ENCODE measurements at regions not wholly inside any gene's neighbourhood (a gene's known extent, or its start where the extent isn't known, plus 50 kb on each side); places are given as distances from the start of the nearest gene placed in this dataset.

DNA sequence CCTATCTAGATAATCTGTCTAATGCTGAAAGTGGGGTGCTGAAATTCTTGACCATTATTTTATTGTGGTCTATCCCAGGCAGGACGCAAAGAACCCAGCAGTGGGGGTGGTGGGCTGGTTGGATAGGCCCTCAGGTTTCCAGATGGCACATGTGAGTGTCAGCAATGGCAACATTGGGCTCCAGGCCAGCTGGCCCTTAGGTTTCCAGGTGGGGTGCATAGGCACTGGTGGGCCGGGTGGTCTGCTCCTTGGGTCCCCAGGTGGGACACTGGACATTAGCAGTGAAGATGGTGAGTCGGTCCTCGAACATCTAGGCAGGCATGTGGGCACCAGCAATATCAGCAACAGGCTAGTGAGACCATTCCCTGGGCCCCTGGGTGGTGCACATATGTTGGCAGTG is 680.3 kb upstream of the ACVR2A start:
- ChIA-PET CTCF (interaction anchor here (1.0 kb wide), 1 partner anchor 19 kb away, joined by 3 read pairs; no protein-coding TSS in a partner anchor), POLR2A (no interaction called here)
- no peak for DNase-seq (ENCODE audit: extremely low spot score)
- TF ChIP-seq, protein P1, sequence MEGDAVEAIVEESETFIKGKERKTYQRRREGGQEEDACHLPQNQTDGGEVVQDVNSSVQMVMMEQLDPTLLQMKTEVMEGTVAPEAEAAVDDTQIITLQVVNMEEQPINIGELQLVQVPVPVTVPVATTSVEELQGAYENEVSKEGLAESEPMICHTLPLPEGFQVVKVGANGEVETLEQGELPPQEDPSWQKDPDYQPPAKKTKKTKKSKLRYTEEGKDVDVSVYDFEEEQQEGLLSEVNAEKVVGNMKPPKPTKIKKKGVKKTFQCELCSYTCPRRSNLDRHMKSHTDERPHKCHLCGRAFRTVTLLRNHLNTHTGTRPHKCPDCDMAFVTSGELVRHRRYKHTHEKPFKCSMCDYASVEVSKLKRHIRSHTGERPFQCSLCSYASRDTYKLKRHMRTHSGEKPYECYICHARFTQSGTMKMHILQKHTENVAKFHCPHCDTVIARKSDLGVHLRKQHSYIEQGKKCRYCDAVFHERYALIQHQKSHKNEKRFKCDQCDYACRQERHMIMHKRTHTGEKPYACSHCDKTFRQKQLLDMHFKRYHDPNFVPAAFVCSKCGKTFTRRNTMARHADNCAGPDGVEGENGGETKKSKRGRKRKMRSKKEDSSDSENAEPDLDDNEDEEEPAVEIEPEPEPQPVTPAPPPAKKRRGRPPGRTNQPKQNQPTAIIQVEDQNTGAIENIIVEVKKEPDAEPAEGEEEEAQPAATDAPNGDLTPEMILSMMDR (IDR thresholded peaks at IDR 0.05; ENCODE audit: control extremely low read depth, extremely low read depth, low read depth, missing control alignments): no peak

DNA sequence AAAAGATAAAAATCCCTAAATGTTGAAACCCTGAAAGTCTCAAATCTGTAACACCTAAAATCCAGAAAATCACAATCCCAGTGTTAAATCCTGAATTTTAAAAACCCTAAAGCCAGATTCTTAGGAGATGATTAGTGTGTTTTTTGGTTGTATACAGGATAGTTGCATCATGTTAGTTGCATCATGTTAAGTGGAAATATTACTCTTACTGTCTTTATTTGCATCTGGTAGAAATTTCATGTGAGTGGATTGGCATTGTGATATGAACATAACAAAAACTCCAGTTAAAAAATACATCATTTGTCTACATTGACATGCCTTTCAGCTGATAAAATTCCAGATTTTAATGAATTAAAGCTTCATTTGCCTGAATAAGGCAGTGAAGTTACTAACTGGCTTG is 683.1 kb upstream of the ACVR2A start:
- ChIA-PET CTCF (no interaction called here), POLR2A (no interaction called here)
- DNase-seq (ENCODE audit: extremely low spot score): no peak
- TF ChIP-seq, protein P1 (IDR thresholded peaks at IDR 0.05; ENCODE audit: control extremely low read depth, extremely low read depth, low read depth, missing control alignments): no peak

DNA sequence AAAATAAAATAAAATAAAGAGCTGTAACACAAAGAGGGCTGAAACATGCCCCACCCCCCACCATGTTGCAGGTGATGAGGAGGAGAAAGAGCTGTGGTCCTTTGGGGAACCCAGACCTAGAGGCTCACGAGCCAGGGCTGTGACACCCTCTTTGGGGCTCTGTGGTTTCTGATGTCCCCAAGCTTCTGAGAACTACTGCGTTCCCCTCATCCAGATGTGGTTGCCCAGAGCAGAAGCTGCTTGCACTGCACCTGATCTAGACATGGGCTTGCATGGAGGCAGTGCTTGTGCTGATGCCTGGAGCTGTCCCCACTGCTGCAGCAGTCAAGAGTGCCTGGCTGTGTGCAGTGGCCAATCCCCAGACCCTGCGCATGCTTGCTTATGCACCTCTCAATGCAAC is 687.9 kb upstream of the ACVR2A start:
- DNase-seq (ENCODE audit: extremely low spot score): no peak
- ChIA-PET CTCF (no interaction called here), POLR2A (no interaction called here)
- TF ChIP-seq, protein P1 (IDR thresholded peaks at IDR 0.05; ENCODE audit: control extremely low read depth, extremely low read depth, low read depth, missing control alignments): no peak

DNA sequence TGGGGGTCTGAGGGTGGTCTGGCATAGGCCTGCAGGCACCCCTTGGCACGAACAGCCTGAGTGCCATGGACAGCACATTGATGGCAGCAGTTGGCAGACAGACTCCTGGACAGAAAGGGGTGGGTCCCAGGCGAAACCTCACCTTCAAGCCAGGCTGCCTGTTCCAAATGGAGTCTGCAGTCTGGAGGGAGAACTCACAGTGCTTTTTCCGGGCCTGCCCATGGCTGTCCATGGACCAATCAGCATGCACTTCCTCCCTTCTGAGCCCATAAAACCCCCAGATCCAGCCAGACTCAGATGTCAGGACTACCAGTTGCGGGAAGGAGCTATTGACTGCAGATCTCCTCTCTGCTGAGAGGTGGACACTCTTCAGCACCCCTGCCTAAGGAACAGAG is 694.6 kb upstream of the ACVR2A start:
- CTCF ChIA-PET: no interaction called here
- no peak for DNase-seq (ENCODE audit: extremely low spot score)
- POLR2A ChIA-PET: no interaction called here
- TF ChIP-seq, protein P1 (IDR thresholded peaks at IDR 0.05; ENCODE audit: control extremely low read depth, extremely low read depth, low read depth, missing control alignments): no peak

DNA sequence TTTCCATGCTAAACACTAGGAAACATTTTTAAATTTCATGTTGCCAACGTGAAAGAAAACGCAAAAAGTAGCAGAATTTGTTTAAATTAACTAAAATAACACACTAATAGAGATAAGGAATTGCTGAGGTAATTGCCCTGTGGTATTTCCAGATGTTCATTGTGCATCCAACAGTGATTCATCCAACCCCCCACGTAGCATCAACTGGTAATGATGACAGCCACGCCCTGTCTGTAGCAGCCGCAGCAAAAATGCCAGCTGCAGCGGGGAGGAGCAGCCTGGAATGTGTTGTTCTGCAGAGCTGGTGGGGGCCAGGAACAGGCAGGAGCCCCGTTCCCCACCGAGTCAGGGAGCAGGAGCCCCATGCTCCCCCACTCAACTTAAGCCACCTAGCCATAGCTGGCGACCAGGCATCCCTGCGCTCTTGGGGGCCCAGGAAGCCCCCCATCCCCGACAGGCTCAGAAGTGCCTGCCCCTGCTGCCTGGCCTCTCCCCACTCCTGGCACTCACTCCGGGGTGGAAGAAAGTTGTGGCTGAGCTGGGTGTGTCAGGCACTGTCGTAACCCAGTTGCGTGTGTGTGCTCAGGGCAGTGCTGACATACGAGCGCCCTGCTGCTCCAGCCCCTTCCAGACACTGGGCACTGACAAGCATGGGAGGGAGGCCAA is 695.1 kb upstream of the ACVR2A start:
- CTCF ChIA-PET: no interaction called here
- POLR2A ChIA-PET: no interaction called here
- TF ChIP-seq, protein P1 (IDR thresholded peaks at IDR 0.05; ENCODE audit: control extremely low read depth, extremely low read depth, low read depth, missing control alignments): no peak
- no peak for DNase-seq (ENCODE audit: extremely low spot score)

DNA sequence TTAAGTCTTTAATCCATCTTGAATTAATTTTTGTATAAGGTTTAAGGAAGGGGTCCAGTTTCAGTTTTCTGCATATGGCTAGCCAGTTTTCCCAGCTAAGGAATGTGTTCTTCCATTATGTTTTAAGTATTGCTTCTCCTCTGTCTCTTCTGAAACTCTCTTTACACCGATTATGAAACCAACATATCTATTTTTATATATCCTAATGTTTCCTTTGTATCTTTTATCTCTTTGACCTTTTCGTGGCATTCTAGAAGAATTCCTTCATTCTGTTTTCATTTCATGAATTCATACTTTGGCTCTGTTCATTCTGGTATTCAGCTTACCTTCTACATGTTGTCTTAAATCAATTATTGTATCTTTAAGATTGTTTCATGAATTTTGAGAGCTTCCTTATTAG is 697.0 kb upstream of the ACVR2A start:
- ChIA-PET POLR2A (no interaction called here), CTCF (interaction anchor here (0.9 kb wide), 1 partner anchor 11 kb away, joined by 3 read pairs; no protein-coding TSS in a partner anchor)
- TF ChIP-seq, protein P1 (IDR thresholded peaks at IDR 0.05; ENCODE audit: control extremely low read depth, extremely low read depth, low read depth, missing control alignments): no peak
- DNase-seq (ENCODE audit: extremely low spot score): no peak
